ENCODE measurements at regions not wholly inside any gene's neighbourhood (a gene's known extent, or its start where the extent isn't known, plus 50 kb on each side); places are given as distances from the start of the nearest gene placed in this dataset.

- Histone ChIP-seq H3K9me2 (replicated peaks; ENCODE audit: control insufficient read depth, low read length) (no peaks in the 10 kb centered on the region), H4K20me1 (ENCODE audit: control insufficient read depth, insufficient read depth, low read depth, low read length) (no peaks in the 10 kb centered on the region), H3K4me1 (ENCODE audit: control insufficient read depth, low read length) (no peaks in the 10 kb centered on the region), H3K9me3 (ENCODE audit: control insufficient read depth, insufficient read depth, low read length) (no peaks in the 10 kb centered on the region), H3F3A (ENCODE audit: control insufficient read depth, insufficient read depth) (no peaks in the 10 kb centered on the region), H3K4me2 (ENCODE audit: low read length) (no peak overlapping the region), H3K79me2 (ENCODE audit: control insufficient read depth, low read length) (no peaks in the 10 kb centered on the region), H3K36me3 (ENCODE audit: control insufficient read depth, low read length) (no peaks in the 10 kb centered on the region), H3K27me3 (ENCODE audit: control insufficient read depth, low read length) (no peaks in the 10 kb centered on the region), H3K4me3 (ENCODE audit: low read length) (no peak overlapping the region), H3K27ac (ENCODE audit: low read depth, low read length) (no peak overlapping the region)
- TF ChIP-seq CTCF (IDR thresholded peaks at IDR 0.05; ENCODE audit: low read depth, low read length, poor library complexity, severe bottlenecking) (no peak), EZH2phosphoT487 (IDR thresholded peaks at IDR 0.05; ENCODE audit: borderline replicate concordance, low read length) (no peak)
Observed at GRCh38 chr4:147347217-147347616, 133.7 kb upstream of the EDNRA start.

GRCh38 chr4:147349193-147349592 is 131.7 kb upstream of the EDNRA start:
- H3K9me2 ChIP-seq (replicated peaks; ENCODE audit: control insufficient read depth, low read length), result no peaks in the 10 kb centered on the region
- no peaks in the 10 kb centered on the region for H3K36me3 ChIP-seq (ENCODE audit: control insufficient read depth, low read length)
- H3K27ac ChIP-seq (ENCODE audit: low read depth, low read length), result no peak overlapping the region
- no peaks in the 10 kb centered on the region for H3K4me1 ChIP-seq (ENCODE audit: control insufficient read depth, low read length)
- TF ChIP-seq CTCF (IDR thresholded peaks at IDR 0.05; ENCODE audit: low read depth, low read length, poor library complexity, severe bottlenecking), result no peak
- H3K4me3 ChIP-seq (ENCODE audit: low read length), result no peak overlapping the region
- H3K79me2 ChIP-seq (ENCODE audit: control insufficient read depth, low read length), result no peaks in the 10 kb centered on the region
- no peak overlapping the region for H3K4me2 ChIP-seq (ENCODE audit: low read length)
- no peaks in the 10 kb centered on the region for H3K27me3 ChIP-seq (ENCODE audit: control insufficient read depth, low read length)
- H4K20me1 ChIP-seq (ENCODE audit: control insufficient read depth, insufficient read depth, low read depth, low read length), result no peaks in the 10 kb centered on the region
- H3K9me3 ChIP-seq (ENCODE audit: control insufficient read depth, insufficient read depth, low read length), result no peaks in the 10 kb centered on the region
- H3F3A ChIP-seq (ENCODE audit: control insufficient read depth, insufficient read depth), result no peaks in the 10 kb centered on the region

- Histone ChIP-seq H3K27me3 (ENCODE audit: control insufficient read depth, low read length) (no peaks in the 10 kb centered on the region), H3K79me2 (ENCODE audit: control insufficient read depth, low read length) (no peaks in the 10 kb centered on the region), H3K9me3 (ENCODE audit: control insufficient read depth, insufficient read depth, low read length) (no peaks in the 10 kb centered on the region), H3K4me2 (ENCODE audit: low read length) (no peak overlapping the region), H3K27ac (ENCODE audit: low read depth, low read length) (no peak overlapping the region), H3K36me3 (ENCODE audit: control insufficient read depth, low read length) (no peaks in the 10 kb centered on the region), H3K9me2 (replicated peaks; ENCODE audit: control insufficient read depth, low read length) (no peaks in the 10 kb centered on the region), H3F3A (ENCODE audit: control insufficient read depth, insufficient read depth) (no peaks in the 10 kb centered on the region), H3K4me1 (ENCODE audit: control insufficient read depth, low read length) (no peaks in the 10 kb centered on the region), H3K4me3 (ENCODE audit: low read length) (no peak overlapping the region), H4K20me1 (ENCODE audit: control insufficient read depth, insufficient read depth, low read depth, low read length) (no peaks in the 10 kb centered on the region)
- TF ChIP-seq EZH2phosphoT487 (IDR thresholded peaks at IDR 0.05; ENCODE audit: borderline replicate concordance, low read length), result no peak
- TF ChIP-seq CTCF (IDR thresholded peaks at IDR 0.05; ENCODE audit: low read depth, low read length, poor library complexity, severe bottlenecking), result no peak
Observed at GRCh38 chr4:147351083-147351787, 129.7 kb upstream of the EDNRA start.

Data from DOHH2 (cell line).